ENCODE measurements at regions not wholly inside any gene's neighbourhood (a gene's known extent, or its start where the extent isn't known, plus 50 kb on each side); places are given as distances from the start of the nearest gene placed in this dataset.

GRCh38 chr12:83408146-83408545 is 721.4 kb downstream of the TMTC2 start:
- no peak for DNase-seq

GRCh38 chr12:83404521-83404920 is 717.8 kb downstream of the TMTC2 start:
- no peak for DNase-seq

- no peak for DNase-seq
Measured at GRCh38 chr12:83390186-83390585, 703.5 kb downstream of the TMTC2 start.

- no peak for DNase-seq
Measured at GRCh38 chr12:83389237-83389996, 702.7 kb downstream of the TMTC2 start.

GRCh38 chr12:83388551-83388950 is 701.8 kb downstream of the TMTC2 start:
- no peak for DNase-seq

- DNase-seq: no peak
Measured at GRCh38 chr12:83386527-83387264, 700.0 kb downstream of the TMTC2 start.

- DNase-seq: no peak
Measured at GRCh38 chr12:83378186-83378727, 691.6 kb downstream of the TMTC2 start.

GRCh38 chr12:83365317-83365716 is 678.6 kb downstream of the TMTC2 start:
- no peak for DNase-seq

GRCh38 chr12:83361475-83361874 is 674.8 kb downstream of the TMTC2 start:
- no peak for DNase-seq

- DNase-seq: no peak
Measured at GRCh38 chr12:83361071-83361470, 674.4 kb downstream of the TMTC2 start.

GRCh38 chr12:83349907-83350611 is 663.4 kb downstream of the TMTC2 start:
- DNase-seq: no peak

GRCh38 chr12:83346333-83346732 is 659.6 kb downstream of the TMTC2 start:
- DNase-seq: no peak

GRCh38 chr12:83343767-83344166 is 657.1 kb downstream of the TMTC2 start:
- DNase-seq: no peak

GRCh38 chr12:83335748-83336147 is 649.0 kb downstream of the TMTC2 start:
- DNase-seq: no peak

GRCh38 chr12:83326666-83327065 is 640.0 kb downstream of the TMTC2 start:
- no peak for DNase-seq

- no peak for DNase-seq
Measured at GRCh38 chr12:83323866-83324265, 637.2 kb downstream of the TMTC2 start.

GRCh38 chr12:83322809-83323208 is 636.1 kb downstream of the TMTC2 start:
- no peak for DNase-seq

- no peak for DNase-seq
Measured at GRCh38 chr12:83321971-83322370, 635.3 kb downstream of the TMTC2 start.

GRCh38 chr12:83320350-83320749 is 633.6 kb downstream of the TMTC2 start:
- no peak for DNase-seq

- no peak for DNase-seq
Measured at GRCh38 chr12:83318386-83319098, 631.8 kb downstream of the TMTC2 start.

- no peak for DNase-seq
Measured at GRCh38 chr12:83317595-83317994, 630.9 kb downstream of the TMTC2 start.

GRCh38 chr12:83313827-83314226 is 627.1 kb downstream of the TMTC2 start:
- DNase-seq: no peak

- DNase-seq: no peak
Measured at GRCh38 chr12:83313322-83313721, 626.6 kb downstream of the TMTC2 start.
